ENCODE measurements at regions not wholly inside any gene's neighbourhood (a gene's known extent, or its start where the extent isn't known, plus 50 kb on each side); places are given as distances from the start of the nearest gene placed in this dataset.

DNA sequence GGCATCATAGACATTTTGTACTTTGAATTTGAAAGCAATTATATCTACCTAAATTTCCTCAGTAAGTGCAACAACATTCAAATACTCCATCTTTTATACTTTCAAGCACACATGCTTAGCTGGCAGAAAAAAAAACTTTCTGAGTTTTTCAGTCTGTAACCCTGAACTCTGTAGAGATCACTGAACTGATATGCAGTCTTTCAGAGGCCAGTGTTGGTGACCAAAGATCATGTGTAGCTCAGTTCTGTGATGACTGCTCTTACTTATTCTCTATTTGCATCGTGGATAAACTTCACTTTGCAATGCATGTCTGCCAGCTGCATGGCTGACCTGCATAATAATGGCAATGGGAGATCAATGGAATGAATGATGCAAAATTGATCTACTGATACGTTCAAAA lies 431.3 kb downstream of the FRK start:
- no peak for TF ChIP-seq EZH2phosphoT487 (IDR thresholded peaks at IDR 0.05; ENCODE audit: low read length)
- TF ChIP-seq, protein P1, sequence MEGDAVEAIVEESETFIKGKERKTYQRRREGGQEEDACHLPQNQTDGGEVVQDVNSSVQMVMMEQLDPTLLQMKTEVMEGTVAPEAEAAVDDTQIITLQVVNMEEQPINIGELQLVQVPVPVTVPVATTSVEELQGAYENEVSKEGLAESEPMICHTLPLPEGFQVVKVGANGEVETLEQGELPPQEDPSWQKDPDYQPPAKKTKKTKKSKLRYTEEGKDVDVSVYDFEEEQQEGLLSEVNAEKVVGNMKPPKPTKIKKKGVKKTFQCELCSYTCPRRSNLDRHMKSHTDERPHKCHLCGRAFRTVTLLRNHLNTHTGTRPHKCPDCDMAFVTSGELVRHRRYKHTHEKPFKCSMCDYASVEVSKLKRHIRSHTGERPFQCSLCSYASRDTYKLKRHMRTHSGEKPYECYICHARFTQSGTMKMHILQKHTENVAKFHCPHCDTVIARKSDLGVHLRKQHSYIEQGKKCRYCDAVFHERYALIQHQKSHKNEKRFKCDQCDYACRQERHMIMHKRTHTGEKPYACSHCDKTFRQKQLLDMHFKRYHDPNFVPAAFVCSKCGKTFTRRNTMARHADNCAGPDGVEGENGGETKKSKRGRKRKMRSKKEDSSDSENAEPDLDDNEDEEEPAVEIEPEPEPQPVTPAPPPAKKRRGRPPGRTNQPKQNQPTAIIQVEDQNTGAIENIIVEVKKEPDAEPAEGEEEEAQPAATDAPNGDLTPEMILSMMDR (IDR thresholded peaks at IDR 0.05; ENCODE audit: low read length) = no peak
- no peak for TF ChIP-seq EZH2 (optimal IDR thresholded peaks at IDR 0.05; ENCODE audit: low read depth, low read length)
- Histone ChIP-seq H3F3A (ENCODE audit: insufficient read depth, low read length) (no peaks in the 10 kb centered on the region), H2AFZ (ENCODE audit: low read length) (no peak overlapping the region), H3K4me1 (ENCODE audit: low read length) (no peaks in the 10 kb centered on the region), H3K27me3 (replicated peaks; ENCODE audit: insufficient read depth, low read length) (no peaks in the 10 kb centered on the region), H3K27ac (ENCODE audit: low read length) (no peak overlapping the region), H3K9ac (ENCODE audit: low read length) (no peak overlapping the region), H3K4me2 (ENCODE audit: low read depth, low read length) (no peak overlapping the region), H3K9me3 (replicated peaks; ENCODE audit: insufficient read depth, low read length) (no peaks in the 10 kb centered on the region), H4K20me1 (ENCODE audit: insufficient read depth, low read length) (no peaks in the 10 kb centered on the region), H3K9me2 (replicated peaks; ENCODE audit: insufficient read depth, low read length) (no peaks in the 10 kb centered on the region), H3K79me2 (ENCODE audit: low read length) (no peaks in the 10 kb centered on the region), H3K4me3 (ENCODE audit: low read length) (no peak overlapping the region), H3K36me3 (replicated peaks; ENCODE audit: insufficient read depth, low read length) (no peaks in the 10 kb centered on the region)
- DNase-seq = no peak

DNA sequence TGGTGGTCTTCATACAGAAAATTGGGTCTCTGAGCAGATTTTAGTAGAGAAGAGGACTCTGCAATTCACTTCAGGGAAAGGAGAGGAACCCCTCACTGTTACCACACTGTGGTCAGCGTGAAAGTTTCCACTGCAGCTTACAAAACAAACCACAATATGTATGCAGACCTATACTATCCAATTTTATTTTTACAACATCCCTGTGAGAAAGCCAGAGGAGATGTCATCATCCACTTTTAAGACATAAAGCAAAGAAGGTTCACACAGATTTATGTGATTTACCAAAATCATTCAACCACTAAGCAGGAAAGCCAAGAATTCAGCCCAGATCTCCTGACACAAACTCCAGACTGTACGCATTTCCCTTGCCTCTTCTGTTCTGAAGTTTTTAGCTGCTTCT lies 442.4 kb downstream of the FRK start:
- no peak overlapping the region for H3K4me3 ChIP-seq (ENCODE audit: low read length)
- H3K9ac ChIP-seq (ENCODE audit: low read length) = no peak overlapping the region
- H3K36me3 ChIP-seq (replicated peaks; ENCODE audit: insufficient read depth, low read length) = no peaks in the 10 kb centered on the region
- H3F3A ChIP-seq (ENCODE audit: insufficient read depth, low read length) = no peaks in the 10 kb centered on the region
- H3K79me2 ChIP-seq (ENCODE audit: low read length) = no peaks in the 10 kb centered on the region
- no peak overlapping the region for H3K27ac ChIP-seq (ENCODE audit: low read length)
- H3K27me3 ChIP-seq (replicated peaks; ENCODE audit: insufficient read depth, low read length) = no peaks in the 10 kb centered on the region
- H3K4me2 ChIP-seq (ENCODE audit: low read depth, low read length) = no peak overlapping the region
- no peaks in the 10 kb centered on the region for H3K4me1 ChIP-seq (ENCODE audit: low read length)
- no peak for DNase-seq
- H3K9me2 ChIP-seq (replicated peaks; ENCODE audit: insufficient read depth, low read length) = no peaks in the 10 kb centered on the region
- TF ChIP-seq EZH2phosphoT487 (IDR thresholded peaks at IDR 0.05; ENCODE audit: low read length) = no peak
- no peak for TF ChIP-seq EZH2 (optimal IDR thresholded peaks at IDR 0.05; ENCODE audit: low read depth, low read length)
- TF ChIP-seq, protein P1 (IDR thresholded peaks at IDR 0.05; ENCODE audit: low read length) = no peak
- H4K20me1 ChIP-seq (ENCODE audit: insufficient read depth, low read length) = no peaks in the 10 kb centered on the region
- H2AFZ ChIP-seq (ENCODE audit: low read length) = no peak overlapping the region
- no peaks in the 10 kb centered on the region for H3K9me3 ChIP-seq (replicated peaks; ENCODE audit: insufficient read depth, low read length)

DNA sequence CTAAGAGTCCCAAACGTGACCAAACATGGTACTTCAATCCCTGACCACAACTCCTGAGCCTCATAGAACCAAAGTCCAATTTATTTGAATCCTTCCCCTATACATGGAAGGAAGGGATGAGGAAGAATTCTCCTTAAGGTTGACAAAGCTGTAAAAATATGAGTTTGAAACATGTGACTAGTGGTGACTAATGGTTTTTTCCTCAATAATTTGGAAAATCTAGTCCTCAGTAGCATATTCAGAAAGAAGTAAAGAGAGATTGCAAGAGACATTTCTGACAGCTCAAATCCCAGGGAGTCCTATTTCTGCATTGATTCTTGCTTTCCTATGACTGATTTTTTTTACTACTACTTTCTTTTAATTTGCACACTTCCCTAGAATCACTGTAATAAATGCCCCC lies 443.7 kb downstream of the FRK start:
- H3F3A ChIP-seq (ENCODE audit: insufficient read depth, low read length) = no peaks in the 10 kb centered on the region
- no peaks in the 10 kb centered on the region for H3K27me3 ChIP-seq (replicated peaks; ENCODE audit: insufficient read depth, low read length)
- H3K4me3 ChIP-seq (ENCODE audit: low read length) = no peak overlapping the region
- H2AFZ ChIP-seq (ENCODE audit: low read length) = no peak overlapping the region
- no peaks in the 10 kb centered on the region for H3K4me1 ChIP-seq (ENCODE audit: low read length)
- H3K9ac ChIP-seq (ENCODE audit: low read length) = no peak overlapping the region
- H3K4me2 ChIP-seq (ENCODE audit: low read depth, low read length) = no peak overlapping the region
- H3K36me3 ChIP-seq (replicated peaks; ENCODE audit: insufficient read depth, low read length) = no peaks in the 10 kb centered on the region
- no peak for DNase-seq
- no peaks in the 10 kb centered on the region for H3K79me2 ChIP-seq (ENCODE audit: low read length)
- H3K27ac ChIP-seq (ENCODE audit: low read length) = no peak overlapping the region
- no peaks in the 10 kb centered on the region for H3K9me2 ChIP-seq (replicated peaks; ENCODE audit: insufficient read depth, low read length)
- TF ChIP-seq EZH2 (optimal IDR thresholded peaks at IDR 0.05; ENCODE audit: low read depth, low read length) (no peak), EZH2phosphoT487 (IDR thresholded peaks at IDR 0.05; ENCODE audit: low read length) (no peak)
- TF ChIP-seq, protein P1 (IDR thresholded peaks at IDR 0.05; ENCODE audit: low read length) = no peak
- H3K9me3 ChIP-seq (replicated peaks; ENCODE audit: insufficient read depth, low read length) = no peaks in the 10 kb centered on the region
- no peaks in the 10 kb centered on the region for H4K20me1 ChIP-seq (ENCODE audit: insufficient read depth, low read length)
